ENCODE measurements at regions not wholly inside any gene's neighbourhood (a gene's known extent, or its start where the extent isn't known, plus 50 kb on each side); places are given as distances from the start of the nearest gene placed in this dataset.

DNA sequence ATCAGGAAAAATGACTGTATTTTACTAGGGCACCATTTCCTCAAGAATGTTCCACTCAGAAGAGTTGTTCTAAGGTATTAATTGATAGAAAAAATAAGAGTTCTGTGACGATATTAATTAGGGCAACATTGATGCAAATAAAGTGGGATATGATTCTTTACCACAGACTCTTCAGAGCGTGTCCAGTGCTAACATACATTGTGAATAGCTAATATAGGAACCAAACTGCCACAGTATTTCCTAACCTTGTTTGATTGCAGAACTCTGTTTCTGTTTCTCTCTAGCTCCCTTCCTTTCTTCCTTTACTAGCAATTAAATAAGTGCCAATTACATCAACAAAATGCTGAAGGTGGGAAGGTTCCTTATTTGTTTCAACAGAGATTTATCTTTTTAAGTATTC is 154.1 kb upstream of the CPEB2 start:
- H3K9ac ChIP-seq (replicated peaks in 1 of 4; ENCODE audit: extremely low read depth in 1 of 4, low read depth in 3 of 4, low read length in 3 of 4): no peak overlapping the region
- H4K5ac ChIP-seq (ENCODE audit: insufficient read length, low read depth, low read length): no peak overlapping the region
- no peak overlapping the region for H2BK12ac ChIP-seq (ENCODE audit: low read depth, low read length)
- no peak overlapping the region for H2BK5ac ChIP-seq (ENCODE audit: low read depth, low read length)
- no peaks in the 10 kb centered on the region for H3K79me1 ChIP-seq (ENCODE audit: low read depth, low read length)
- H2BK120ac ChIP-seq (replicated peaks; ENCODE audit: low read depth, low read length): no peak overlapping the region
- H4K20me1 ChIP-seq (replicated peaks in 1 of 2; ENCODE audit: control insufficient read depth in 1 of 2, insufficient read depth in 2 of 2, low read length in 2 of 2): no peaks in the 10 kb centered on the region
- no peak overlapping the region for H3K4ac ChIP-seq (replicated peaks; ENCODE audit: insufficient read length, low read depth, low read length)
- 97% methylated on average over 2 of the region's 2 CpGs; no CpG with 5 or more reads in 1 of the 2 experiments for WGBS, 2 experiments (ENCODE audit: extremely low coverage in 1 of 2, insufficient coverage in 1 of 2, insufficient read length in 1 of 2, insufficient replicate concordance in 2 of 2, low coverage in 1 of 2, low lambda C conversion rate in 2 of 2, missing lambda C conversion rate in 1 of 2)
- POLR2A ChIA-PET (ENCODE audit: partially characterized antibody): no interaction called here
- no peak overlapping the region for H3K27ac ChIP-seq (ENCODE audit: low read depth, low read length)
- no peak overlapping the region for H2BK15ac ChIP-seq (ENCODE audit: low read length)
- no peak overlapping the region for H3K14ac ChIP-seq (ENCODE audit: insufficient read length)
- H4K8ac ChIP-seq (ENCODE audit: extremely low read depth, insufficient read depth, low read length): no peak overlapping the region
- no peak overlapping the region for H3K56ac ChIP-seq (replicated peaks; ENCODE audit: insufficient read length, low read depth, low read length)
- TF ChIP-seq TAF7 (optimal IDR thresholded peaks at IDR 0.05; ENCODE audit: borderline replicate concordance, low read depth, low read length): no peak
- TF ChIP-seq RBBP5 (IDR thresholded peaks at IDR 0.05; ENCODE audit: borderline replicate concordance, low read depth, low read length): no peak
- no peak overlapping the region for H3K4me3 ChIP-seq (ENCODE audit: extremely low read depth in 1 of 4, insufficient read depth in 2 of 4, low read depth in 3 of 4, low read length in 4 of 4)
- no peak overlapping the region for H4K91ac ChIP-seq (replicated peaks; ENCODE audit: insufficient read length, low read length)
- H3K27me3 ChIP-seq (replicated peaks in 1 of 4; ENCODE audit: control insufficient read depth in 3 of 4, extremely low read depth in 1 of 4, insufficient read depth in 3 of 4, low read length in 3 of 4): no peaks in the 10 kb centered on the region
- H3K4me2 ChIP-seq (ENCODE audit: insufficient read depth in 1 of 2, low read depth in 2 of 2, low read length in 2 of 2): no peak overlapping the region
- H3K79me2 ChIP-seq (ENCODE audit: control insufficient read depth in 1 of 2, insufficient read depth in 2 of 2, low read length in 2 of 2): no peaks in the 10 kb centered on the region
- H3K18ac ChIP-seq (ENCODE audit: extremely low read depth, low read length): no peak overlapping the region
- DNase-seq (ENCODE audit: low read depth in 1 of 2, low spot score in 2 of 2) (no peak), FAIRE-seq (no peak)
- H3K23me2 ChIP-seq (ENCODE audit: low read depth, low read length): no peaks in the 10 kb centered on the region
- no peak overlapping the region for H2BK20ac ChIP-seq (ENCODE audit: low read length)
- H3K23ac ChIP-seq (ENCODE audit: insufficient read length): no peak overlapping the region
- CTCF ChIA-PET (ENCODE audit: partially characterized antibody): interaction anchor here (1.5 to 1.6 kb wide), 2 partner anchors 10 to 60 kb away, joined by 3 to 9 read pairs; no protein-coding TSS in a partner anchor
- no peaks in the 10 kb centered on the region for H3K4me1 ChIP-seq (replicated peaks in 1 of 4; ENCODE audit: control insufficient read depth in 3 of 4, insufficient read depth in 4 of 4, low read length in 3 of 4)
- H3K36me3 ChIP-seq (ENCODE audit: control insufficient read depth in 2 of 4, insufficient read depth in 4 of 4, low read length in 3 of 4): no peaks in the 10 kb centered on the region; a peak in 1 of 8 replicates
- no peak overlapping the region for H2AK5ac ChIP-seq (ENCODE audit: low read depth, low read length)
- H2AFZ ChIP-seq (ENCODE audit: low read length): no peak overlapping the region
- peaks cover 3 to 8% of the 10 kb centered on the region in 2 experiments; a peak in 3 of 4 replicates for H3K9me3 ChIP-seq (ENCODE audit: insufficient read depth in 2 of 2, low read depth in 1 of 2, low read length in 1 of 2)

Data from H1 (cell line).